ENCODE measurements at regions not wholly inside any gene's neighbourhood (a gene's known extent, or its start where the extent isn't known, plus 50 kb on each side); places are given as distances from the start of the nearest gene placed in this dataset.
A peak's percentile ranks its signal among the peaks of the same experiment; 100 is the strongest.

DNA sequence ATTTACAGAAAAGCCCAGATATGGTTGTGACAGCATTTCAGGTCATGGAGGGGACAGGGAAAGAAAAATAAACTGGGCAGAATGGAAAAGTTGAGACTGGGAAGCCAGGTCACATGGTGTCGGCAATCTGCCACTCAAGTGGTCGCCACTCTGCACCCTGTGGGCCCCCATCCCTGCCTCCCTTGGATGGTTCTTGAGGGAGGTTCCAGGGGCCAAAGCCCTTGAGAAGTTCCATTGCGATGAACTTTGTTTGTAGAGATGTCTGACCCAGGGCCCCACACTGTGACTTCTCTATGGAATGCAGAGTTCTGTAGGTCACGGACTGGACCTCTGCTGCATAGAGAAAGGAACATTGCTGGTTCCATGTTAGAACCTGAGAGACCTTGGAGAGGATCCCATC lies 105.7 kb upstream of the SLC14A2 start:
- DNase-seq (ENCODE audit: low read depth in 2 of 3, low spot score in 2 of 3), result no peak

DNA sequence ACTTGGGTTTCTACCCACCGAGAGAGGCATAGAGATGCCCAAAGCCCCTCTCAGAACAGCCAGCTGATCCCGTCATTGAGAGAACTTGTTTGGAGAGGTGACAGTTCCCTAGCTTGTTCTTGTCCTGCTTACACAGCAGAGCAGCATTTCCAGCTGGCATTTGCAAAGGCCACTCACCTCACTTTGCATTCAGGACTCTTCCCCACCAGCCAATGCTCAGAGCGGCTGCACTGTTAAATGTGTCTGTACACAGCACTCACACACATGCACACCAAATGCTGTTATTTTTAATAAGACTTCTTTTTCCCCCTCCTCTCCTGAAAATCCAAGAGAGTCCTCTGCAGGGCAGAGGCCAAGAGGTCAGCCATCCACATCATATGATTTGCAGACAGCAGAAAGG lies 104.6 kb upstream of the SLC14A2 start:
- no peak for DNase-seq (ENCODE audit: low read depth in 2 of 3, low spot score in 2 of 3)

DNA sequence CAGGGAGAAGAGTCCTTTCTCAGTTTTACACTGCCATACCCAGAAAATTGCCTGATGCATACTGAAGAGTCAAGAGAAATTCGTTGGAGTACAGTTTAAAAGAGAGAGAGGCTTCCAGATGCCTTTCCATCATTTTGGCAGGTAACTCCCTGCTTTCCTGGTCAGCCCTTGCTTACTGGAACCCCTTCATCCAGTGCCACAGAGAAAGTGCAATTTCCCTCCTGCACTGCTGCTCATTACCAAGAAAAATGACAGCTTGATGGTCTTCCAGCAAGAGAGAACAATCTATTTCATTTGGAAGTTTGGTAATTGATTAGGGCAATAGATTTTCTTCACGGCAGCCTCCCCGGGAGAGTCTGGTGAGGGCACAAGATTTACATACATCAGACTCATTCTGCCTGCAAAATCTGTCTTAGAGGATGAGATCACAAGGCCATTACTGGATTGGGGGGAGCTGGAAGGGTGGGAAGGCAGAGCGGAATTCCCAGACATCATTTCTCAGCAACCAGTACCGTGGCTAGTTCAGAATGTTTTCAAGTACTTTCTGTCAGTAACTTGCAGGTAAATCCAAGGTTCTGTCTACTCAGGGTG lies 102.8 kb upstream of the SLC14A2 start:
- no peak for DNase-seq (ENCODE audit: low read depth in 2 of 3, low spot score in 2 of 3)

DNA sequence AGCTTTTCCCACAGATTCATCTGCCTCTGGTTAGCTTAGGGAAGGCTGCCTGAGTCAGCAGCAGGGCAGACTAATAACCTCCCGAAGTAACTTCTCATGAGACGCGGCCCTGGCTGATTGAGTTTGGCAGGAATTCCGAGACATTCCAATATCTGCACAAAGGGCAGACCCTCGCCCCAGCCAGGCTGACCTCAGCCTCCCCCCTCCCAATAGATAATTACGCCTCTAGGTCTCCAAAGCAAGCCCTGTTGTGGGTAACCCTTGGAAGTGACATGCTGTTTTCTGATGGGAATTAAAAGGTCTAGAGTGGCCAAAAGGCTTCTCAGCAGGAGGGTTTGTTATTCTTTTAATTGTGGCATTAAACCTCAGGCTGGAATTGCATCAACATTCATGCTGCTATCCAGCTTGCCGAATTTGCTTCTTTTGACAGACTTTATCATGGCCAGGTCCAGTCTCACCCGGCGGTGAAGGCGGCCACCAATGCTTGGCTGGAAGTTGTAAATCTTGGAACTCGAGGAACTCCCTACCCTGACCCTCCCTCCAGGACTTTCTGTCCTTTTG lies 98.0 kb upstream of the SLC14A2 start:
- DNase-seq (ENCODE audit: low read depth in 2 of 3, low spot score in 2 of 3), result no peak

DNA sequence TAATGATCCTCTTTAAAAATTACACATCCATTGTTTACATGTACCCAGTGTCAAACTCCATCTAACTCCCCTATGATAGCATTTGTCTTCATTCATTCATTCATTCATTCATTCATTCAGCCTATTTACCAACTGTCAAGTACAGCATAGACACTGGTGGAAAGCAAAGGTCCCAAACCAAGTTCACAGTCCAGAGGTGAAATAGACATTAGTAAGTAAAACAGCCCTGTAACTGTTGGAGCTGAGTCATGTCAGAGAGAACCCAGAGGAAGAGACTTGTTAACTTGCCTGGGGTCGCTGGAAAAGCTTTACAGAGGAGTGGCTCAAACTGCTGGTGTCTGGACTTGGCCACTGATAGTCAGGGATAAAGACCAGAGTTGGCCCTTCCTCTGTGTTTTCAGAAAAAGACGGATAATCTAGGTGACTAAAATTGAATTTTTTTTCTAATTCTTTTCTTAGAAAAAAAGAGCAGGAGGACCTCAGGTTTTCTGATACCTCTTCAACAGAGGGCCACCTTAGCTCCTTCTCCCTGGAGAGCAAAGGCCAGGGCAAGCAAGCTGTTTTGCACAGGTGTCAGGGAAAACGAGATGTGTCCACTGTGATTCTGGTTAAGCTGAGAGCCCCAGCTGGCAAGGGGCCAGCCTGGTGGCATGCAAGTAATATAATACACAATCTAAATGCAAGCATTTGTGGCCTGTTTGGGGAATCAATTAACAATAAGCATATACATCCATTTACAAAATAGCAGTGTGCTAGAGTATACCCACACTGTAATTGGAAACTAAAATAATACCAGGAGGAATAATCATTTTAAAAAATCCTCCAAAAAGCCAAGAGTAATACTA lies 96.7 kb upstream of the SLC14A2 start:
- DNase-seq (ENCODE audit: low read depth in 2 of 3, low spot score in 2 of 3), result peak in 2 of 3 donors; percentile 5 to 33

DNA sequence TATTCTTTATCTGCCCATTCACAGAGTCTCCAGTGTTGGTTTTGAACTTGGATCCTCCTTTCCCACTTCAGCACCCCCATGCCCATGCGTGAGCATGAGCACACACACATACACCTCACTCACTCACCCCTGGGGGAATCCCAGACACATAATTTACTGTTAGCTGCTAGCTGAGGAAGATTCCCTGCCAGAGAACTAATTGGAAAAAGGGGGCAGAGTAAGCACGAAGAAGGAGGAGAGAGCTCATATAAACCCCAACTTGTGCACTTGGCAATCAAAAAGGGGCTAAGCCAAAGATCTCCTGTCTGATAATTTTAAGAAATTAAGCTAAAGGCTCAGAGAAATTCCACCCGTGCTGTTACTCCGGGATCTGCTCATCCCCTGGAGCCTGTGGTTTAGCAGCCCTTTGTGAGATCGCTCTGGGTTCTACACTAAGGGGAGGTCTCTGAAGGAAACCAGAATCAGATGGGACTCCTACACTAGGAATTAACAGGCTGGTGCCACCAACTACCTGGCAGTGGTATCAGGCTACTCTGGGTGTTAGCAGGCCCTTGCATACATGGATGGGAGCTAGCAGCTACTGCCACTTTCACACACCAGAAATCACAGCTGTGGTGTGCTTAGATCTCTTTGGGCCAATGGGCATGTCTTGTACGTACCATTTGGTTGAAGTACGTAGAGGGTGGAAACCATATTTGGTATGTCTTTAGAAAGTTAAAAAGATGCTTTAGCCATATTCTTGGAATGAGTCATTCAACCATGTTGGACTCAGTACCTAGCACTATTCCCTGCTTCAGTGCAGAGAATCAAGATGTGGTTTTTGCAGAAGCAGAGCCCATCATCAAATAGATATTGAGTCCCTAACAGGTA lies 95.6 kb upstream of the SLC14A2 start:
- DNase-seq (ENCODE audit: low read depth in 2 of 3, low spot score in 2 of 3), result no peak

DNA sequence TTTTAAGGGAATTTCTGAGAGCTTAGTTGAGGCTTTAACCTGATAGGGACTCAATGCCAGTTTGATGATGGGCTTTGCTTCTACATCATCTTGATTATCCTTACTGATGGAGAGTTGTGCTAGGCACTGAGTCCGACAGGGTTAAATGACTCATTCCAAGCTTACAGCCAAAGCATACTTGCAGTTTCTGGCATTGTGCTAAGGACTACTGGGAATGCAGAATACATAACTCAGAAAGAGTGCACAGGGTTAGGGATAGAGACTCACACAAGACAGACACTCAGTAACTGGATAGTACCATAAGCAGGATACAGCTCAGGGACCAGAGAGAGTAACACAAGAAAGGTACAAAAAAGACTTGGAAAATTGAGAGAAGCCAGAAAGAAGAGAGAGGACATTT lies 94.1 kb upstream of the SLC14A2 start:
- DNase-seq (ENCODE audit: low read depth in 2 of 3, low spot score in 2 of 3), result no peak

DNA sequence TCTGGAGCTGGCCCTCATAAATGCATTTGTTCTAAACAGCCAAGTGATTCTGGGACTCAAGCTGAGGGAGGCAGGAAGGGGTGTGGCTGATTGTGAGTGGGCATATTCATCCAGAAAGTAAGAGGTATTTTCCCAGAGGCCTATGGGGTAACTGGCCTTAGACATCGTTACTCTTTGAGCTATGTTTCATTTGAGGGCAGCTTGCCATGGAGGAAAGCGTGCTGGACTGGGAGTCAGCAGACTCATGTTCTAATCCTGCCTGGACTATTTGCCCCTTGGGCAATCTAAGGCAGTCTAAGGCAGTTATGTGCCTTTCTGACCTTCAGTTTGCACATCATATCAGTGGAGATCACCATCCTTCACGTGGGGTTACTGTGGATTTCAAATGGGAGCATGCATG lies 93.5 kb upstream of the SLC14A2 start:
- DNase-seq (ENCODE audit: low read depth in 2 of 3, low spot score in 2 of 3), result no peak

DNA sequence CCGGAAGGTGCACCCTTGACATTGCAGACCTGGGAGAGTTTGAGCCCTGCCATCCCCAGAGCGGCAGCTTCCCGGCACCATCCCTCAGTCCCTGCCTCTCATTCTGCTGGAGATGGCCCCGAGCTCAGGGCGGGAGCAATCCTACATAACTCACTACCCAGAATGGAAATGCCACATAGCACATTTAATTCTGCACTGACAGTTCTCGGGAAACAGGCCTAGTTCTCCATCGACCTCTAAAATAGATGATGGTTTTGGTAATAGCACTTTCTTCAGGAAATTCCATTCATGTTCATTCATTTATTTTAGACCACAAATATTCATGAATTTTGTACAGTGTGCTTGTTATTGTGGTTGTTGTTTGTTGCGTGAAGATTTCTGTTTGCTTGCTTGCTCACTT lies 92.9 kb upstream of the SLC14A2 start:
- no peak for DNase-seq (ENCODE audit: low read depth in 2 of 3, low spot score in 2 of 3)

DNA sequence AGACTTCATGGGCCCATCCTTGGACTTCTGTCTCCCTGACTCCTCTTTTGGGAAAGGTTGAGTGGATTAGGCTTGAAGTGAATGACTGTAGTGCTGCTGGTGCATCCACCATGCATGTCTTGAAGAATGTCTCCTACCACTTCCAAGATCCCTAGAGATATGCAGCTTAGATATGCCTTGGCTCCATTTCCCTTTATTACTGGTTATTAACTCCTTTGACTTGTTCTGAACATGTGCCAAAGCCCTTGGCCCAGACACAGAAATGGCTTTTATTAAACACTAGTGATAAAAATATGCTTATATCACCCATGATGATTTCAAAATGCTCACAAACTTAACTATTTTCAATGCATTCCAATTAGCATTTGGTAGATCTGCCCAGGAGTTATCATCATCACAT lies 90.0 kb upstream of the SLC14A2 start:
- no peak for DNase-seq (ENCODE audit: low read depth in 2 of 3, low spot score in 2 of 3)

DNA sequence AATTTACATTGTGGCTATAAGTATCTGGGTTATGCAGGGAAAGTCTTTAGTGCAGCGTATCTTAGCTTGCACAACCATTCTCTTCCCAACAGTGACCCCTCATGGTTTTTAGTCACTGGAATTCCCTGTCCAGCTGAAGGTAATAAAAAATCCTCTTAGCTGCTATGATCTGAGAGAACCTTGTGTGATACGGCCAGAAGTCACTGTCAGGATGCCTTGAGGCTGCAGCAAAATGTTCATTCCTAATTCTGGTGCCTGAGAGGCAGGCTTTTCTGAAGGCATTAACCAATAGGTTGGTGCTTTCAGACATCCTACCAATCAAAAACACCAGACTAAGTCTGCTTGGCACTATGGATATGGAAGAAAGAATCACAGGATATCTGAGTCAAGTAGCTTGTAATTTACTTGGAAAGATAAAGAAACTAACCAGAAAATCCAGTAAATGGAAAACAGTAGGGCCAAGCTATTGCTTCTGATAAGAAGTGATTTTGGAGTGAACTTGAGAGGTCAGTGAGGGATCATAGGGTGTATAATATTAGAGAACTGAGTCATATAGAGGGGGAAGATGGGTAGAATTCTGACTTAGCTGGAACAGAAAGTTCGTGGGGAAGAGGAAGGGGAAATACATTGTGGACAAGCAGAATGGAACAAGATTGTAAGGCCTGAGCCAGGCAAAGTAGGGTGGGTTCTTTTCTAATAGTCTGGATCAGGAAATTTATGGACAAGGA lies 89.0 kb upstream of the SLC14A2 start:
- DNase-seq (ENCODE audit: low read depth in 2 of 3, low spot score in 2 of 3), result peak in 1 of 3 donors; percentile 15

DNA sequence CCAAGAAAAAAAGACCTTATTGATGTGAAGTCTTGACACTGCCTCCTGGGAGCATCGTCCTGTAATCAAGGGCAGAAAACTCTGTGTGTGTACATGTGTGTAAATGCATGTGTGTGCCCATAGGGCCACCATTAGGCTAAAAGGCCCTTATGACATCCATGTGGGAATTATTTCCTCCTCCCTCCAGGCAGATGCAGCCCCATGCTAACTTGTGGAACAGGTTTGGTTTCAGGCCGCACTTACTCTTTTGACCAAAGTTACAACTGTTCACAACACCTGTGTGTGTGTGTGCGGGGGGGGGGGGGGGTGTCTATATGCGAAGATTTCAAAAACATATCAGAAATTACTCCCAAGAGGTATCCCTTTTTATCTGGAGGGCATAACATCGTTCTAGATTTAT lies 87.4 kb upstream of the SLC14A2 start:
- DNase-seq (ENCODE audit: low read depth in 2 of 3, low spot score in 2 of 3), result no peak

DNA sequence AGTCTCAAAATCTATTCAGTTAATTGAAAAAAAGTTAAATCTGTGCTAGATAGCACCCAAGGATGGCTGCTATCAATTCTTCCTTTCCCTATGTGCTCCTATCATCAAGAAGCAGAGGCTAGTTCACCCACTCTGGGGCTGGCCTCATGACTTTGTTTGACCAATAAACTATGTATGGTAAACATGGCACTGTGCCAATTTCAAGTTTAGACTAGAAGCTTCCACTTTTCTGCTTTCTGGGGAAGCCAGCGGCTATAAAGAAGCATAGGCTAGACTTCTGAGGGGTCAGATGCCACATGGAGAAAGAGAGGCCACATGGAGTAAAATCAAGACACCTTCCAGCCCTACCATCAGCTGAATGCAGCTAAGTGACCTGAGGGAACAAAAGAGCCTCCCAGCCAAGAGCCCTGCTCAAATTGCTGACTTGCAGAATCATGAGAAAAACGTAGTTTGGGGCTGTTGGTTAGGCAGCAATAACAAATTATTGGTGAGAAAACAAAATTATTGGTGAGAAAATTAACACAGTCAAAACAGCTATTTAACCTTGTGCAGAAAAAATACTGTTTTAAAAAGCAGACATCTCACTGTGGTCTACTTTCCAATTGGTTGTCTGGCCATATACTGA lies 86.5 kb upstream of the SLC14A2 start:
- DNase-seq (ENCODE audit: low read depth in 2 of 3, low spot score in 2 of 3), result no peak

DNA sequence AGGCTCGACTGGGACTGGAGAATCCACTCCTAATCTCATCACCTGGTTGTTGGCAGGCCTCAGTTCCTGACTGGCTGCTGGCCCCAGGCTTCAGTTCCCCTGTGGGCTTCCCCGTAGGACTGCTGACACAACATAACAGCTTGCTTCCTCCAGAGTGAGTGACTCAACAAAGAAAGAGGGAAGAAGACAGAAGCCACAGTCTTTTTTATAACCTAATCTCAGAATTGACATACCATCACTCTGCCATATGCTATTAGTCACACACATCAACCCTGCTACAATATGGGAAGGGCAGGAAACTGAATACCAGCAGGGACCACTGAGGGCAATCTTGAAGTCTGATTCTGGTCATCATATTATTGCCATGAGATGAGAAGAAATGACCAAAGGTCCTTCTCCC lies 76.8 kb upstream of the SLC14A2 start:
- no peak for DNase-seq (ENCODE audit: low read depth in 2 of 3, low spot score in 2 of 3)

DNA sequence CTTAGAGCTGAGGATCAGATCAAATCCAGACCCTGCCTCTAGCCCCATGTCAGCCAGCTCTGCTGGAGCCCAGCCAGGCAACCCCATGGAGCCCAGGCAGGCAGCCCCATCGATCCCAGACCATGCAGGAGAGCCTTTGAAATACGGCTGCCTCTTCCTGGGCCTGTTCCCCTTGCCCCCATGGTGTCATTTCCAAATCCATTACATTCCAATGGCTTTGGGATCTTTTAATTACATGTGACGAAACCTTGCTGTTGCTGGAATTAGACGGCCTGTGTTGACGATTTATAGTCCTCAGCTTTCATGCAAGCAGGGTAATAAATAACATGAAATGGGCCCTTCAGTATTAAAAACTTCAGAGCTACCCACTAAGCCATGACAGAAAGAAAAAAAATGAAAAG lies 75.8 kb upstream of the SLC14A2 start:
- DNase-seq (ENCODE audit: low read depth in 2 of 3, low spot score in 2 of 3), result no peak

DNA sequence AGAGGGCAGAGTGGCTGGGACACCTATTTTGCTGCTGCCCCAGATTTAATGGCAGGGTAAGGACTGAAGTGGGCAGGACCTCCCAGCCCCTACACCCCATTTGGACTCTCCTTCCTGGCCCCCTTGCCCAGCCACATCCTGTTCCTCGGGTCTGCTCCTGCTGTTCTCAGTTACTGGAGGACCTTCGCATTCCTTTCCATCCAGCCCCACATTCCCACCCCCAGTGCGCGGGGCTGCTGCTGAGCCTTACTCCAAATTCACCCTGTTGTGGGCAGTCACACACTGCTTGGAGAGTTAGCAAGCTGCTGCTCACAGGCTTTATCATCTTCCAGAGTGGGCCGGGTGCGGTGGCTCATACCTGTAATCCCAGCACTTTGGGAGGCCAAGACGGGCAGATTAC lies 75.2 kb upstream of the SLC14A2 start:
- DNase-seq (ENCODE audit: low read depth in 2 of 3, low spot score in 2 of 3), result no peak

DNA sequence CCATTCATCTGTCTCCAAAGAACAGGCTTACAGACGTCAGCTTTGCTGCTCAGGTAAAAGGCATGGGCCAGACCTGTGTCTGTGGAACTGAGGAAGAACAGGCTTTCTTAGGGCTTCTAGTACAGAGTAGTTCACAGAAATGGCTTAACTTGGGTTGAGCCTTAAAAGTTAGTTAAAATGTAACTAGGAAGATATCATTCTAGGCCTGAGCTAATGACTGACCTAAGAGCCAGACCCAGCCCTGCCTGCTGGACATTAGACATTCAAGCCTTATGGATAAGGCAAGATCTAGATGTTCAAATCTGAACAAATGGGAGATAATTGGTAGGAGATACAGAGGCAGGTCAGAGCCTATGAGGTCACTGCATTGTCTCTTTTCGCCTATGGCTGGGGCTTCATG lies 73.9 kb upstream of the SLC14A2 start:
- DNase-seq (ENCODE audit: low read depth in 2 of 3, low spot score in 2 of 3), result no peak

DNA sequence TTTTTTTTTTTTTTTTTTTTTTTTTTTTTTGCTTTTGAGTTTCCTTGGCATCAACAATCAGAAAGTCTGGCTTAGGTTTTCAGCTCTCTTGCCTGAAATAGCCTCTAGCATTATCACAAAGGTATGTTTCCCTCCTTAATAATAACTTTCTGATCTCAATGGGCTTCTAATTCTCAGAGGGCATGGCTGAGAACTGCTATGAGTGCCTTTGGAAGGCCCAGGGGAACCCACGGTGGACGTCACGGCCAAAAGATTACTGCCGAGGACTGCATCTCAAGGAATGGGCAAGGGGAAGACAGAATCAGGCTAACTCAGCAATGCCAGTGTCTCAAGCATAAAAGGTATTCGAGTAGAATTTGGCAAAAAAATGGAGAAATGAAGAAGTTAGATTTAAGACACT lies 73.2 kb upstream of the SLC14A2 start:
- no peak for DNase-seq (ENCODE audit: low read depth in 2 of 3, low spot score in 2 of 3)

DNA sequence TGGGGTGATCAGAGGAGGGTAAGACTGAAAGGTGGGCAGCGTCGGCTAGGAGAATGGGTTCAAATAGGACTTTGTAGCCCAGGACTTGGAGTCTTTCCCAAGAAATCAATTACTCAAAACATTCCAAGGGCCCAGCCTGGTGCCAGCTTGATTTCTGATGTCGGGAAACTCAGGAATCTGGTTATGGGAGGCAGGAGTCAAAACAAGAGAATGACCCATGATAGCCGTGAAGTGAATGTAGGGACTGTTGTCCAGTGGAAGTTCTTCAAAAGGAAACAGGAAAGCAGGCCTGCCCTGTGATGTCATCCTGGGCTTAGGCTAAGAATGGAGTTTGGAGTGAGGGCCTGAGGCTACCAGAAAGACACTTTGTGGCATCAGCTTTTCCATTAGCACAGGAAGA lies 67.4 kb upstream of the SLC14A2 start:
- no peak for DNase-seq (ENCODE audit: low read depth in 2 of 3, low spot score in 2 of 3)

DNA sequence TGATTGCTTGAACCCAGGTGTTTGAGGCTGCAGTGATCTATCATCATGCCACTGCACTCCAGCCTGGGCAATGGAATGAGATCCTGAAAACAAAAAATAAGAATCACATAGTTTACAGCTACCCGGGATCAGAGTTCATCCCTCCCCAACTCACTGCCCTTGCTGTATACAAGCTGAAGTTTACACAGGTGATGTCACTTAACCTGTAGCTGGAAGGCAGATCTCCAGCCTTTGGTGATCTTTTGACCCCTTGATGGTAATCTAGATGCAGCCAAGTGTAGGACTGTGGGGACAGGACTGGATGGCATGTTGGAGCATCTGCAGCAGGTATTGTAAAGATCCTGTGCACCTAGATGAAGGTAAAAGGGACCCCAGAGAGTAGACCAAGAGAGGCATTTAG lies 66.7 kb upstream of the SLC14A2 start:
- no peak for DNase-seq (ENCODE audit: low read depth in 2 of 3, low spot score in 2 of 3)
